HK-2 (cell line): ENCODE measurements at regions not wholly inside any gene's neighbourhood (a gene's known extent, or its start where the extent isn't known, plus 50 kb on each side); places are given as distances from the start of the nearest gene placed in this dataset.
"Not testable (repeated sequence)": the region's sequence is repeated elsewhere in the genome, so short reads cannot be mapped to it uniquely, and the experiment has no call there.

Experiments used
- DNase-seq: peaks from one replicate; pipeline ENCODE4 v3.0.0-alpha.2; 2018; ENCODE audit not compliant: unreplicated experiment

- DNase-seq, result no peak
Measured at GRCh38 chr4:71841336-71841735, 57.5 kb upstream of the GC start.

- DNase-seq, result no peak
Measured at GRCh38 chr4:71847300-71847699, 63.4 kb upstream of the GC start.

- no peak for DNase-seq
Measured at GRCh38 chr4:71855944-71856343, 72.1 kb upstream of the GC start.

- DNase-seq, result no peak
Measured at GRCh38 chr4:71857713-71858451, 74.0 kb upstream of the GC start.

- DNase-seq, result no peak
Measured at GRCh38 chr4:71860643-71861042, 76.8 kb upstream of the GC start.

GRCh38 chr4:71862315-71862714 is 78.4 kb upstream of the GC start:
- no peak for DNase-seq

GRCh38 chr4:71863457-71863856 is 79.6 kb upstream of the GC start:
- DNase-seq, result no peak

- no peak for DNase-seq
Measured at GRCh38 chr4:71864380-71864779, 80.5 kb upstream of the GC start.

- no peak for DNase-seq
Measured at GRCh38 chr4:71866212-71866885, 82.5 kb upstream of the GC start.

GRCh38 chr4:71867598-71867997 is 83.7 kb upstream of the GC start:
- DNase-seq, result no peak

- no peak for DNase-seq
Measured at GRCh38 chr4:71870456-71870855, 86.6 kb upstream of the GC start.

GRCh38 chr4:71872221-71872620 is 88.3 kb upstream of the GC start:
- no peak for DNase-seq

GRCh38 chr4:71872767-71873415 is 89.0 kb upstream of the GC start:
- DNase-seq, result no peak

- no peak for DNase-seq
Measured at GRCh38 chr4:71878376-71878775, 94.5 kb upstream of the GC start.

- no peak for DNase-seq
Measured at GRCh38 chr4:71882113-71882841, 98.4 kb upstream of the GC start.

GRCh38 chr4:71900366-71900765 is 116.5 kb upstream of the GC start:
- DNase-seq, result not testable (repeated sequence)

- not testable (repeated sequence) for DNase-seq
Measured at GRCh38 chr4:71905594-71905993, 121.7 kb upstream of the GC start.

- DNase-seq, result no peak
Measured at GRCh38 chr4:71906096-71906495, 122.2 kb upstream of the GC start.

GRCh38 chr4:71907071-71907470 is 123.2 kb upstream of the GC start:
- DNase-seq, result no peak

- peak; percentile 1 for DNase-seq
Measured at GRCh38 chr4:71907782-71908181, 123.9 kb upstream of the GC start.

GRCh38 chr4:71913275-71913674 is 118.5 kb upstream of the NPFFR2 start:
- no peak for DNase-seq

GRCh38 chr4:71923070-71923469 is 108.7 kb upstream of the NPFFR2 start:
- DNase-seq, result no peak
